ENCODE measurements at regions not wholly inside any gene's neighbourhood (a gene's known extent, or its start where the extent isn't known, plus 50 kb on each side); places are given as distances from the start of the nearest gene placed in this dataset.

- Histone ChIP-seq H3K27me3 (ENCODE audit: low read depth, low read length) (peaks cover 11% of the 10 kb centered on the region; the same call in 1 of the 2 replicates), H3K9me3 (ENCODE audit: insufficient read depth, low read length) (no peaks in the 10 kb centered on the region), H3K36me3 (replicated peaks; ENCODE audit: low read depth, low read length) (no peaks in the 10 kb centered on the region), H3K4me1 (ENCODE audit: low read length) (no peaks in the 10 kb centered on the region), H3K27ac (ENCODE audit: low read length) (no peak overlapping the region), H3K9ac (ENCODE audit: low read length) (no peak overlapping the region), H2AFZ (ENCODE audit: low read depth, low read length) (no peak overlapping the region), H4K20me1 (ENCODE audit: insufficient read depth, low read length) (no peaks in the 10 kb centered on the region), H3K79me2 (ENCODE audit: low read length) (no peaks in the 10 kb centered on the region), H3K4me3 (ENCODE audit: low read length) (no peak overlapping the region), H3K4me2 (ENCODE audit: low read length) (no peak overlapping the region)
- TF ChIP-seq CTCF (IDR thresholded peaks at IDR 0.05; ENCODE audit: low read depth, low read length) (no peak), EZH2phosphoT487 (IDR thresholded peaks at IDR 0.05; ENCODE audit: low read depth) (no peak)
Observed at GRCh38 chr15:62983956-62984355, 58.6 kb upstream of the TPM1 start.

DNA sequence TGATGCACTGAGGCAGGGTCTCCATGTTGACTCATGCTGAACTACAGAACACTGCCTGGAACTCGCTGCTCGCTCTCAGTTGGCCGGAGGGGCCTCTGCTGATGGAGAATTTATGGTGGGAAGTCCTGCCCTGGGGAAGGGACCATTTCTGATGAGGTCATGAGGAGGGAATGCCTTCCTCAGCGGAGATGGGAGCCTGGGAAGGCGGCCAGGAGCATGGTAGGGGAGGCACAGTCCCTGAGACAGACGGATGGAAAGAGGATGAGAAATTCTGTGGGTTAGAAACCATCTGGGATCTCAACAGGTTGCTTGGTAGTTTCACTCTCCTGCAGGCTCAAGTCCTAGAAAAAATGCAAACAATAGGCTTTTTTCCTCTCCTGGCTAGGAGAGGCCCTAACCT is 56.8 kb upstream of the TPM1 start:
- H3K4me3 ChIP-seq (ENCODE audit: low read length) = no peak overlapping the region
- no peak overlapping the region for H2AFZ ChIP-seq (ENCODE audit: low read depth, low read length)
- TF ChIP-seq EZH2phosphoT487 (IDR thresholded peaks at IDR 0.05; ENCODE audit: low read depth) = no peak
- TF ChIP-seq CTCF (IDR thresholded peaks at IDR 0.05; ENCODE audit: low read depth, low read length) = no peak
- H3K27ac ChIP-seq (ENCODE audit: low read length) = no peak overlapping the region
- no peaks in the 10 kb centered on the region for H3K4me1 ChIP-seq (ENCODE audit: low read length)
- no peak overlapping the region for H3K9ac ChIP-seq (ENCODE audit: low read length)
- H3K27me3 ChIP-seq (ENCODE audit: low read depth, low read length) = peaks cover 8% of the 10 kb centered on the region; the same call in 1 of the 2 replicates
- H4K20me1 ChIP-seq (ENCODE audit: insufficient read depth, low read length) = no peaks in the 10 kb centered on the region
- no peak overlapping the region for H3K4me2 ChIP-seq (ENCODE audit: low read length)
- H3K79me2 ChIP-seq (ENCODE audit: low read length) = no peaks in the 10 kb centered on the region
- H3K9me3 ChIP-seq (ENCODE audit: insufficient read depth, low read length) = no peaks in the 10 kb centered on the region
- no peaks in the 10 kb centered on the region for H3K36me3 ChIP-seq (replicated peaks; ENCODE audit: low read depth, low read length)

- Histone ChIP-seq H3K4me2 (ENCODE audit: low read length) (no peak overlapping the region), H3K4me1 (ENCODE audit: low read length) (no peaks in the 10 kb centered on the region), H3K27ac (ENCODE audit: low read length) (no peak overlapping the region), H3K27me3 (ENCODE audit: low read depth, low read length) (peaks cover 6% of the 10 kb centered on the region; the same call in 1 of the 2 replicates), H4K20me1 (ENCODE audit: insufficient read depth, low read length) (no peaks in the 10 kb centered on the region), H3K9me3 (ENCODE audit: insufficient read depth, low read length) (no peaks in the 10 kb centered on the region), H3K79me2 (ENCODE audit: low read length) (no peaks in the 10 kb centered on the region), H3K9ac (ENCODE audit: low read length) (no peak overlapping the region), H2AFZ (ENCODE audit: low read depth, low read length) (no peak overlapping the region), H3K36me3 (replicated peaks; ENCODE audit: low read depth, low read length) (no peaks in the 10 kb centered on the region), H3K4me3 (ENCODE audit: low read length) (no peak overlapping the region)
- TF ChIP-seq EZH2phosphoT487 (IDR thresholded peaks at IDR 0.05; ENCODE audit: low read depth) = no peak
- no peak for TF ChIP-seq CTCF (IDR thresholded peaks at IDR 0.05; ENCODE audit: low read depth, low read length)
Observed at GRCh38 chr15:62986948-62987347, 55.6 kb upstream of the TPM1 start.

GRCh38 chr15:62988701-62989100 is 53.8 kb upstream of the TPM1 start:
- peaks cover 12% of the 10 kb centered on the region; the same call in 1 of the 2 replicates for H3K27me3 ChIP-seq (ENCODE audit: low read depth, low read length)
- no peak overlapping the region for H3K9ac ChIP-seq (ENCODE audit: low read length)
- H3K4me3 ChIP-seq (ENCODE audit: low read length) = no peak overlapping the region
- TF ChIP-seq CTCF (IDR thresholded peaks at IDR 0.05; ENCODE audit: low read depth, low read length) = no peak
- no peak for TF ChIP-seq EZH2phosphoT487 (IDR thresholded peaks at IDR 0.05; ENCODE audit: low read depth)
- H3K79me2 ChIP-seq (ENCODE audit: low read length) = no peaks in the 10 kb centered on the region
- H3K4me1 ChIP-seq (ENCODE audit: low read length) = no peaks in the 10 kb centered on the region
- H2AFZ ChIP-seq (ENCODE audit: low read depth, low read length) = no peak overlapping the region
- H4K20me1 ChIP-seq (ENCODE audit: insufficient read depth, low read length) = no peaks in the 10 kb centered on the region
- no peak overlapping the region for H3K27ac ChIP-seq (ENCODE audit: low read length)
- no peak overlapping the region for H3K4me2 ChIP-seq (ENCODE audit: low read length)
- no peaks in the 10 kb centered on the region for H3K36me3 ChIP-seq (replicated peaks; ENCODE audit: low read depth, low read length)
- H3K9me3 ChIP-seq (ENCODE audit: insufficient read depth, low read length) = no peaks in the 10 kb centered on the region

All from OCI-LY3 (cell line).